IPS-20b (cell line): ENCODE measurements at regions not wholly inside any gene's neighbourhood (a gene's known extent, or its start where the extent isn't known, plus 50 kb on each side); places are given as distances from the start of the nearest gene placed in this dataset.

ENCODE experiments used
- H3K27ac ChIP-seq: one replicate; pipeline ENCODE4 v1.5.1; 2013; ENCODE audit warnings: low read length
- H3K27me3 ChIP-seq: 2 replicates; pipeline ENCODE4 v1.6.1; 2013; ENCODE audit warnings: mild to moderate bottlenecking, low read length, inconsistent platforms; ENCODE audit not compliant: insufficient read depth
- H3K36me3 ChIP-seq: 2 replicates; pipeline ENCODE4 v1.6.1; 2013; ENCODE audit warnings: low read depth, mild to moderate bottlenecking, inconsistent platforms, low read length, moderate library complexity; ENCODE audit not compliant: insufficient read depth
- H3K4me1 ChIP-seq: 2 replicates; pipeline ENCODE4 v1.6.1; 2013; ENCODE audit warnings: mild to moderate bottlenecking, control low read depth, inconsistent platforms, low read length, moderate library complexity; ENCODE audit not compliant: insufficient read depth
- H3K4me3 ChIP-seq: 2 replicates; pipeline ENCODE4 v1.5.1; 2013; ENCODE audit warnings: mild to moderate bottlenecking, low read length, inconsistent platforms
- H3K9ac ChIP-seq: 2 replicates; pipeline ENCODE4 v1.6.1; 2013; ENCODE audit warnings: low read depth, mild to moderate bottlenecking, inconsistent platforms, low read length, moderate library complexity
- H3K9me3 ChIP-seq: 2 replicates; pipeline ENCODE4 v1.6.1; 2013; ENCODE audit warnings: mild to moderate bottlenecking, low read depth, low read length, inconsistent platforms; ENCODE audit not compliant: insufficient read depth

- H3K4me1 ChIP-seq, result peaks cover 7% of the 10 kb centered on the region; the same call in 1 of the 2 replicates
- H3K27ac ChIP-seq, result no peak overlapping the region
- no peak overlapping the region for H3K4me3 ChIP-seq
- H3K9me3 ChIP-seq, result no peaks in the 10 kb centered on the region
- no peaks in the 10 kb centered on the region for H3K36me3 ChIP-seq
- no peak overlapping the region for H3K9ac ChIP-seq
- H3K27me3 ChIP-seq, result no peaks in the 10 kb centered on the region
Observed at GRCh38 chr3:7854266-7854665, 647.4 kb upstream of the LMCD1 start.

- Histone ChIP-seq H3K9ac (no peak overlapping the region), H3K4me1 (peaks cover 7% of the 10 kb centered on the region; the same call in 1 of the 2 replicates), H3K27me3 (no peaks in the 10 kb centered on the region), H3K36me3 (no peaks in the 10 kb centered on the region), H3K9me3 (no peaks in the 10 kb centered on the region), H3K4me3 (no peak overlapping the region), H3K27ac (no peak overlapping the region)
Observed at GRCh38 chr3:7854721-7855120, 646.9 kb upstream of the LMCD1 start.

- Histone ChIP-seq H3K9me3 (no peaks in the 10 kb centered on the region), H3K4me3 (no peak overlapping the region), H3K36me3 (no peaks in the 10 kb centered on the region), H3K9ac (no peak overlapping the region), H3K4me1 (no peaks in the 10 kb centered on the region), H3K27me3 (no peaks in the 10 kb centered on the region), H3K27ac (no peak overlapping the region)
Observed at GRCh38 chr3:7865611-7866010, 636.0 kb upstream of the LMCD1 start.

GRCh38 chr3:7867587-7867986 is 634.0 kb upstream of the LMCD1 start:
- H3K27ac ChIP-seq, result no peak overlapping the region
- no peak overlapping the region for H3K4me3 ChIP-seq
- H3K4me1 ChIP-seq, result no peaks in the 10 kb centered on the region
- H3K9ac ChIP-seq, result no peak overlapping the region
- H3K36me3 ChIP-seq, result no peaks in the 10 kb centered on the region
- H3K9me3 ChIP-seq, result no peaks in the 10 kb centered on the region
- no peaks in the 10 kb centered on the region for H3K27me3 ChIP-seq

- H3K36me3 ChIP-seq, result no peaks in the 10 kb centered on the region
- no peaks in the 10 kb centered on the region for H3K27me3 ChIP-seq
- H3K4me3 ChIP-seq, result no peak overlapping the region
- no peak overlapping the region for H3K9ac ChIP-seq
- no peaks in the 10 kb centered on the region for H3K9me3 ChIP-seq
- no peaks in the 10 kb centered on the region for H3K4me1 ChIP-seq
- H3K27ac ChIP-seq, result no peak overlapping the region
Observed at GRCh38 chr3:7871003-7871560, 630.5 kb upstream of the LMCD1 start.

- Histone ChIP-seq H3K36me3 (no peaks in the 10 kb centered on the region), H3K9me3 (no peaks in the 10 kb centered on the region), H3K27ac (no peak overlapping the region), H3K27me3 (no peaks in the 10 kb centered on the region), H3K4me1 (no peaks in the 10 kb centered on the region), H3K9ac (no peak overlapping the region), H3K4me3 (no peak overlapping the region)
Observed at GRCh38 chr3:7874116-7874515, 627.5 kb upstream of the LMCD1 start.

- H3K9me3 ChIP-seq, result no peaks in the 10 kb centered on the region
- H3K4me1 ChIP-seq, result no peaks in the 10 kb centered on the region
- H3K27ac ChIP-seq, result no peak overlapping the region
- no peak overlapping the region for H3K9ac ChIP-seq
- no peaks in the 10 kb centered on the region for H3K27me3 ChIP-seq
- no peaks in the 10 kb centered on the region for H3K36me3 ChIP-seq
- H3K4me3 ChIP-seq, result no peak overlapping the region
Observed at GRCh38 chr3:7875925-7876324, 625.7 kb upstream of the LMCD1 start.

- Histone ChIP-seq H3K27me3 (no peaks in the 10 kb centered on the region), H3K9me3 (no peaks in the 10 kb centered on the region), H3K4me3 (no peak overlapping the region), H3K4me1 (no peaks in the 10 kb centered on the region), H3K9ac (no peak overlapping the region), H3K27ac (no peak overlapping the region), H3K36me3 (no peaks in the 10 kb centered on the region)
Observed at GRCh38 chr3:7876741-7877297, 624.8 kb upstream of the LMCD1 start.

- no peaks in the 10 kb centered on the region for H3K36me3 ChIP-seq
- H3K27ac ChIP-seq, result no peak overlapping the region
- no peaks in the 10 kb centered on the region for H3K9me3 ChIP-seq
- H3K4me3 ChIP-seq, result no peak overlapping the region
- no peaks in the 10 kb centered on the region for H3K4me1 ChIP-seq
- H3K27me3 ChIP-seq, result no peaks in the 10 kb centered on the region
- H3K9ac ChIP-seq, result no peak overlapping the region
Observed at GRCh38 chr3:7877312-7877711, 624.3 kb upstream of the LMCD1 start.

GRCh38 chr3:7879572-7879971 is 622.1 kb upstream of the LMCD1 start:
- Histone ChIP-seq H3K36me3 (no peaks in the 10 kb centered on the region), H3K4me3 (no peak overlapping the region), H3K9ac (no peak overlapping the region), H3K4me1 (no peaks in the 10 kb centered on the region), H3K9me3 (no peaks in the 10 kb centered on the region), H3K27me3 (no peaks in the 10 kb centered on the region), H3K27ac (no peak overlapping the region)

- no peak overlapping the region for H3K27ac ChIP-seq
- H3K36me3 ChIP-seq, result no peaks in the 10 kb centered on the region
- H3K9me3 ChIP-seq, result no peaks in the 10 kb centered on the region; the same call in 1 of the 2 replicates
- H3K27me3 ChIP-seq, result no peaks in the 10 kb centered on the region
- H3K4me1 ChIP-seq, result no peaks in the 10 kb centered on the region
- no peak overlapping the region for H3K4me3 ChIP-seq
- H3K9ac ChIP-seq, result no peak overlapping the region
Observed at GRCh38 chr3:7881946-7882345, 619.7 kb upstream of the LMCD1 start.

GRCh38 chr3:7897655-7898054 is 604.0 kb upstream of the LMCD1 start:
- Histone ChIP-seq H3K36me3 (no peaks in the 10 kb centered on the region), H3K9ac (no peak overlapping the region), H3K27ac (no peak overlapping the region), H3K4me1 (no peaks in the 10 kb centered on the region), H3K9me3 (no peaks in the 10 kb centered on the region), H3K27me3 (no peaks in the 10 kb centered on the region), H3K4me3 (no peak overlapping the region)
